ENCODE measurements at regions not wholly inside any gene's neighbourhood (a gene's known extent, or its start where the extent isn't known, plus 50 kb on each side); places are given as distances from the start of the nearest gene placed in this dataset.
"Not testable (repeated sequence)": the region's sequence is repeated elsewhere in the genome, so short reads cannot be mapped to it uniquely, and the experiment has no call there.

DNA sequence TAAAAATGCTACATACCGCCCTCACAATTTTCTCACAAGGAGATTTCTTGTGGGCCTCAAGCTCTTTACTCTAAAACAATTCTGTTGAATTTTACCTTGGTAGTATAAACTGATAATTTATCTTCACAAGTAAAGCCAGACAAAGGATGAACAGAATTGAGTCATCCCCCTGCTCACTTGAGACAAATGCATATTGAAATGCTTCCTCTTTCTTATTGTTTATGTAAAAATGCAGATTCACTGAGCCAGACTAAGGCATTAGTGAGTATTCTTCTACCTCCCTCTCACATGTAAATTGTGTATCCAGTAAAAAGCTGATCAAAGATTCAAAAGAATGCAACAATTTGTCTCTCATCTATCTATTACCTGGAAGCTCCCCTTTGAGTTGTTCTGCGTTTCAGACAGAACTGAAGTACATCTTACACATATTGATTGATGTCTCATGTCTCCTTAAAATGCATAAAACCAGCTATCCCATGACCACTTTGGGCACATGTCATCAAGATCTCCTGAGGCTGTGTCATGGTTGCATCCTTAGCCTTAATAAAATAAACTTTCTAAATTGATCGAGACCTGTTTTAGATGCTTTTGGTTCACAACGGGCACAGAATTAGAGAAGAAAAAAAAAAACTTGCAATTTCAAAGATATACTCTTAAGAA is 743.1 kb upstream of the B3GALT2 start:
- DNase-seq = no peak

DNA sequence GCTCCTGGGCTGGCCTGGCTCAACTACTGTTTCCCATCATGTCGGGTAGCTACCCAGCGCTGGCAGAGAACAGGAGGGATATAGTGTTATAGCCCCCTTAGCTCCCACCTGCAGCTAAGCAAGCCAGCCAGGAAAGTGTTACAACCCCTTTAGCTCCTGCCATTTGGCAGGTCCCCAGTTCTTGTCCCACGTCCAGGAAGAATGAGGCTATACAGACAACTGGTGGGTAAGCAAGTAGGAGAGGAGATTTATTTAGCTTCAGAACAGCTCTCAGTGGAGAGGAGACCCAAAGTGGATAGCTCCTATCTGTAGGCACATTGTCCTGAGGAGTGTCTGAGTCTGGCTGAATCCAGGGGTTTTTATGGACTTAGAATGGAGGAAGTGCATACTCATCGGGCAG is 741.1 kb upstream of the B3GALT2 start:
- DNase-seq = no peak

DNA sequence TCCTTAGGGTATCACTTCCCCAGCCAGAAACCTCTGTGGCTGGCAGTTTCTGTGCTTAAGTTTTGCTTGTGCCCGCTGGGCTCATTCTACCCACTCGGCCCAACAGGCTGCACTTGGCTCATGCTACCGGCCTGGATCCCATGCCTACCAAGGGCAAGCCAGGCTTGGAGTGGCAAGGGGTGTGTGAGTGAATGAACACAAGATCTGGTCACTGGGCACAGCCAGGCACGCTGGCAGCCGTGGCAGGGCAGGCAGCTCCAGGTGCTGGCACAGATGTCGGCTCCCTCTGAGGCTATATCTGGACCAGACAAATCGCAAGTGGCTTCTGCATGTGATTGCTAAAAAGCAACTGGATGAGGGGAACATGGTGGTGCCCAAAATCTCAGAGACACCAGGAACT is 740.5 kb upstream of the B3GALT2 start:
- no peak for DNase-seq

DNA sequence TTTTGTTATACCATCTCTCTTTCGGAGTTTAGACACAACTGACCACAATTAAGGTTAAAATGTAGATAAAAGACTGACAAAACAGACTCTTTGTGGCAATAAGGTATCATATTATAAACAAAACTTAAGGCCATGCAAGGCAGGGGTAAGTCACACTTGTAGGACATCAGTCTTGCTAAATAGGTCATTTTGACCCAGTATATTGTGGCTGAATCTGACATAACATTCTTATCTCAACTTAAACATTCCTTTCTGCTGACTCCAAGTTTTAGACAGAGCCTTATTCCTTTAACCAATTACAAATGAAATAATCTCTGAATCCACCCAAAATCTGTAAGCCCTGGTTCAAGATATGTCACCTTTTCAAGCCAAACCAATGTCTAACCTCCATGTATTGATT is 733.4 kb upstream of the B3GALT2 start:
- DNase-seq = no peak

DNA sequence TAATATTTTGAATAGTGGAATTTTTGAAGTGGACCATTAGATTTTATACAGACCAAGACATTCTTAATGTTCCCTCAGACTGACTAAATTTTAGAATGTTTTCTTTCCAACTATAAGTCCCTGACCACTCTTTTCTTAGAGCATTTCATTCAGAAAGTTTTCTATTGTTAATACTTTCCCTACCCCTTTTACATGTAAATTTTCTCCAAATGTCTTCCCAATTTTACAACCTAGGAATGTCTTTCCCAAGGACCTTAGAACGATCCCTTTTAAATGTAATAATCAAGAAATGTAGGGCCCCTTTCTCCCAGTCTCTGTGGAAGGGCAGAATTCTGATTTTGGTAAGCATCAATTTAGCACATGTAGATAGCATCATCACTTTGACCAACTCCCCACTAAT is 730.0 kb upstream of the B3GALT2 start:
- DNase-seq = no peak

DNA sequence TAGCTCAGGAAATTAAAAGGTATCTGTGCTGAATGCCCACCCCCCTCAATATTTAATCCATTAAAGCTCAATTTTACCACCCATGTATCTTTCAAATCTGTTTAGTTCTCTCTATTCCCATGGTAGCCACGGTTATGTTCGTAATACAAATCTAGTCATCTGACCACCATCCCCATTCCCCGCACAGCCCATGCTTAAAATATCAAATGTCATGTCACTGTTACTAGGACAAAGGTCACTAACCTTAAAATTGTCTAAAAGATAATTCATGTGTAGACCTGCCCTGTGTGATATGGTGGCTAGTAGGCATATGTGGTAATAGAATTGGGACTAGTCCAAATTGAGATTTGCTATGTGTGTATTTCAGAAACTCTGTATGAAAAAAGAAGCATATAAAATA is 728.5 kb upstream of the B3GALT2 start:
- DNase-seq = no peak

DNA sequence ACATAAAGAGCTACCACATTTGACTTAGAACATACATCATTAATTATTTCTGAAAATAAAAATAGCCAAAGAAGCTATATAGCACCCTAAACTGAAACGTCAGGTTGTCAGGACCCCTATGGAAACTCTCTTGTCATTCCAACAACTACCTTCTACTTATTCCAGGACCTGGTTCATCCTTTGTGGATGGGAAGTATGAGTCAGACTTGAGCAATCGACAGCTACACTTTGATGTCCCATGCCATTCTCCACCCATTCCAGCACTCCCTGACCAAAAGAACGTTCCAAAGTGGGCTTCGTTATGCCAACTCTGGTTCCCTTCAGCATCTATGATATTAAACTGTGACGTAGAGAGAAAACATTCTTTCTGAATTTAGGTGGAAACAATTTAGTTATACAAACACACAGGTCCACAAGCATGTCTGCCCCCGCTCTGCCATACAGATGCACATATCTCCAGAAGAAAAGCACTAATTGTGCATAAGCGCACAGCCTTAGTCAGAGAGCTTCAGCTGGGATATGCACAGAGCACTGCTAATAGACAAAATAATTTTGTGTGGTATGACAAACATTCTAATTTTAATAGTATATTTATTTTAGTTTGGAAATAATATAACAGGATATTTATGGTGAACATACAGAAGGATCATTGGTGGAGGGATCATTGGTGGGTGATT is 723.1 kb upstream of the B3GALT2 start:
- no peak for DNase-seq

DNA sequence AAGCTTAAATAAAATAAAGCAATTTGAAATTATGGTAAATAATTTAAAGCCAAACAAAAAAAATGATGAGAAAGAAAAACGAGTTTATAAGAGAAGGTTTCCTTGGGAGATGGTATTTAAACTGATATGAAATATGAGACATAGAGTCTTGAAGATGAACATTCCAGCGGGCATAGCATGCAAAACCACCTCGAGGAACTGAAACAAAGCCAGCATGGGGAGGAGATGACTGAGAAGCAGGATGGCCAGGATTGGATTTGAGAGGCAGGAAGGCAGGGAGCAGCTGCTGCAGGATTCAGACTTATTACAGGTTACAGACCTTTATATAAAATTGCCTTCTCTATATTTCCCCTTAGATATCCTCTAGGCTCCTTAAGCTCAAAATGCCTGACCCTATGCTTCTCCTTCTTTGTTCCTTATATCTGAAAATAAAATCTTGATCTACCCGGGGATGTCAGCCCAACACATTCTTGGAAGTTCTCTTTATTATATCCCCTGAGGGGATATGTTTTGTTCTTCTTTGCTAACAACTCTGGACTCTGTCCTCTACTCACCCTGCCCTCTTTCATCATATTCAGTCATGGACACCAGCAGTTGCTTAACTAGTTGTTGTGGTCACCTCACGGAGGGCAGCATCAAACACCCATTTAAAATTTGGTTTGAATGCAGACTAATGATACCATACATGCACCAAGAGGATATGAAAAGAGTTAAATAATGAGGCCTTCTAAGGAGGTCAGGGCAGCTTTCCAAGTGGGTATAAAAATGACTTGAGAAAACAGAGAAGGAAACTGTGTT is 719.1 kb upstream of the B3GALT2 start:
- no peak for DNase-seq

DNA sequence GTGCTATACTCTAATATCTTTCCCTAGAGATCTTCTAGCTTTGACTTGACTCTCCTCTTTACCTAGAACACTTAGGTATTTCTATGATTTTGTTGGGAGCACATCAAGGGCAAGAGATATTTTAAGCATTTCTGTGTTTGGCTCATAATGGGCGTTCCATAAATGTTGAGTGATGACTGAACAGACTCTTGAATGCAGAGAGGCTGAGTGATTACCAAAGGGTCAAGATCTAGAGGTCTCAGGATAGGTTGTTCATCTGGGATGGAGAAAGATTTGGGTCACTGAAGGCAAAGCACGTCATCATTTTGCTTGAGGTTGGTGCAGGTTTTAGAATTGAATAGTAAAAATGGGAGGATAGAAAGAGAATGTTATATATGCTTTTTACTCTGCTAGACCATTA is 705.4 kb upstream of the B3GALT2 start:
- DNase-seq = no peak

DNA sequence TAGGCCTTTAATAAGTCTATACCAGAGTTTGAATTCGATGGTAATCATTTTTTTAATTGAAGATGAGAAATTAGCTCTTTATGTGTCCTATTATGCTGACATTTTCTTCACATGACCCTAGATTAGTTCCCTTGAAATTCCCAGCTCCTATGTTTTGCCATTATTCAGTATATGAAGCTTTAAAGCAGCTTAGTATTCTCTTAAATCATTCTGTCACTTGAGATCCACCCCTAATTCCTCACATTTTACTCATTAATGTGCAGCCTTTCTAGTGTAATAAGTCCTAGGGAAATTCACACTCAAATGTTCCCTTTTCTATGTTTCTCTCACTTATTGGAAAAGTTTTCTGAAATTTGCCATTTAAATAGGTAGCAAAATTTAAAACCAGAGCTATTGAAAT is 704.5 kb upstream of the B3GALT2 start:
- DNase-seq = no peak

DNA sequence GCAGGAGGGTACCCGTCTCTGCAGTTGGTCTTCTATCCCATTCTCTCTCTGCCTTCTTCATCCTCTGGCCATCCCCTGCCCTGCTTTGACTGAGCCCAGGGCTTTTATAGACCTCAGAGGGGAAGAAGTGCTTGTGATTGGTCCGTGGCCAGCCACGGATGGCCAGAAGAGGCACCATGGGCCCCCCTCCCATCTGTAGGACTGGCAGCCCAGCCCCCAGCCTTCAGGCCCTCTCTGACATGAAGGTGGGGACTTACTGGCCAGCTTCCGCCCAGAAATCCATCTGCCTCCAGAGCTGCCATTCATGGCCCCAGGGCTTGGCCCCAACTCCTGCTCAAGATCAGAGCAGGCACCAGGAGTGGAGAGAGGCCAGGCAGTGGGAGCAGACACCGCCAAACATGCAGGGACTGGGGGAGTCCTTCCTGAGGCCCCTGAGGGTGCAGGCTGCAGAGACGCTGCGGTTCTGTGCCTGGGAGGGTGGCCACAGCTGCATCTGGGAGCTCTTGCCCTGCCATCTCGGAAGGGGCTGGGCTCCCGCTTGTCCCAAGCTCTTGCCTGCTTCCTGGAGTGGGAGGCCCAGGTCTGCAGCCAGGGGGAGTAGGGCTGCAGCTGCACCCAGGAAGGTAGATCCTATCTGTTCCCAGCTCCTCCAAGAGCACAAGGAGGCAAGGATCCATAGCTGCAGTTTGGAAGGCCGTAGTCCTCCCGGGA is 698.6 kb upstream of the B3GALT2 start:
- DNase-seq = no peak

DNA sequence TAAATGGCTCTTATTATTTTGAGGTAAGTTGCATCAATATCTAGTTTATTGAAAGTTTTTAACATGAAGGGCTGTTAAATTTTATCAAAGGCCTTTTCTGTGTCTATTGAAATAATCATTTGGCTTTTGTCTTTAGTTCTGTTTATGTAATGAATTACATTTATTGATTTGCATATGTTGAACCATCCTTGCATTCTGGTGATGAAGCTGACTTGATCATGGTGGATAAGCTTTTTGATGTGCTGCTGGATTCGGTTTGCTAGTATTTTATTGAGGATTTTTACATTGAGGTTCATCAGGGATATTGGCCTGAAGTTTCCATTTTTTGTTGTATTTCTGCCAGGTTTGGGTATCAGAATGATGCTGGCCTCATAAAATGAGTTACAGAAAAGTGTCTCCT is 691.5 kb upstream of the B3GALT2 start:
- DNase-seq = not testable (repeated sequence)

DNA sequence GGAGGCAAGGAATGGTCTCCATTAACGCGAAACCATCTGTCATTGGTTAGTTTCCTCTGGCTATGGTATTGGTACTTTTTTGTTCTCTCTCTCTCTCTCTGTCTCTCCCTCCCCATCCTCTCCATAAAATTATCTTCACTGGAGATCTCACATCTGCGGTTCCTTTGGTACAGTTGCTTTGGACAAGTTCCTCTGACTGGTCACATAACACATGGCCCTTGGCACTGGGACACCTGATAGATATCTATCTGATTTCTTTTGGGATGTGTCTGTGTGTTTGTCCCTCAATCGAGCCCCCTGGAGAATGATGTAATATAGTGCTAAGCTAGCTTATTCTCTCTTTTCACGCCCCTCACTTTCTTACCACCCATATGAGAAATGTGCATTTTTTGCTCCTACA is 682.0 kb upstream of the B3GALT2 start:
- no peak for DNase-seq

DNA sequence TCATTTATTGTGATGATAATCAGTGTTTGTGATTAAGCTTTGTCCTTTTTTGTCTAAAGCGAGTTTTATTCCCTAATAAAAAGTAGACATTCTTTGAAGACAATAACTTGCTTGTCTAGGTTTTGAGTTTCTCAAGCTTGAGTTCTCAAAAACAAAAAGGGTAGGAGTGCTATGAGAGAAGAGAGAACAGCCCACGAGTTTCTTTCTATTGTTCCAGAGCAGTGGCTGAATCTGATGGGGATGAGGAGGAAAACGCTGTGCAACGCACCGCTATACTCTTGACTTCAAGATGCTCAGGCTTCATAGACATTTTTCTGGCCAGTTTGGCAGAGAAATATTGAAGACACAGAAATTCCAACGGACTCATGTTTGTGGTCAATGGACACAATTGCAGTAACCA is 669.8 kb upstream of the B3GALT2 start:
- DNase-seq = no peak

DNA sequence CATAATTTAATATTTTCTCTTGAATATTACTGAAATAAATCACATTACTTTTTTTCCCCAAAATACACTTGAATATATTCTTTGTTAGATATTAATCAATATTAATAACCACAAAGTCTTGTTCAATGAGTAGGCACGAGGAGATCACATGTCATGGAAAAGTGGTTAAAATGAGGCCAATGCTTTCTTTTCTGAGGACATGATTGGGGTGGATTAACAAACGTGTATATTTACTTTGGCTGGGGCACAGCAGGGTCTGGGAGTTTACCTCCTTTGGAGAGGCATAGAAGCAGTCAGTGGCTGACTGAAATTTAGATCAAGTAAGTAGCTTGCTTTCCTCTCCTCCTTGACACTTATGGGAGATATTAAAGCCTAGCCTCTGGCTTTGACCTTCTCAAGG is 664.3 kb upstream of the B3GALT2 start:
- no peak for DNase-seq

DNA sequence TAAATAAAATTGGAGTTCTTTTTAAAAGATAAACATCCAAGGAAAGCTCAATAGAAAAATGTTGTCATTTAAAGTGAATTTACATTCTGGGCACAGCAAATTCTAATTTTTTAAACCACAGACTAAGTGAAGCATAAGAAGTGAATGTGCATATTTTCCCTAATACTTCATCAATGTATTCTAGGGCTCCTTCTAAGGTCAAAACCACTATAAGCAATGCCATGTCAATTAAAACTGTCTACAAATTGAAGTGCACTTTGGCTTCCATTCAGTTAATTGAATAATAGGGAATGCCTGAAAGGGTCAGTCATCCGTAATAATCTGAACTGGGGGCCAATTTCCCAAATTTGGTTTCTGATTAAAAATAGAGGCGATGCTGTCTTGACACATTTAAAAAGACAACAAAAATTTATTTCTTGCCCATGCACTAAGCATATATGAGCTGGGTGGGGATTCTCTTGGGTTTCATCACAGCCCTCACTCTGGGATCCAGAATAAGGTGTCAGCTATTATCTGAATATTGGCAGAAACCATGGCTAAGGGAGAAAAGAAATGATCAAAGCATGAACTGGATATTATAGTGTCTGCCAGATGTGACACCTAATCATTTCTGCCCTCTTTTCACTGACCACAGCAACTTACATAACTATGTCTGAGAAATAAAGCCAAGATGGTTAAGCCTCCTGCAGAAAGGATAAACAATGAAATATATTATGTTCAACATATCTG is 660.6 kb upstream of the B3GALT2 start:
- no peak for DNase-seq

DNA sequence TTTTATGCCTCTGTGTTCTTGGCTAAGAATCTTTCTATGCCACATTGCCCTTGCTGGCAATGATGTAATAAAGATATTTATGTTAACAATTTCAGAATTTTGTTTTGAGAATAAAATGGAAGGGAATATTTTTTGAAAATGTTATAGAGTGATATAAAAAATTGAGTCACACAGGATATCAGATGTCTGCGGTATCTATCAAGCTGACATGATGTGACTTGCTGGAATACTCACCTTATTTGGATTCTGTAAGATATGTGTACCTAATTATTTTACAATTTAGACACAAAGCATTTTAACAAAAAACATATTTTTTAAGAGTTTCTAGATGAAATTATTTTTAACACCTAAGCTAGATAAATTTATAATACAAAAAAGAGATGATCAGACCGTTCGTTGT is 660.0 kb upstream of the B3GALT2 start:
- DNase-seq = no peak

DNA sequence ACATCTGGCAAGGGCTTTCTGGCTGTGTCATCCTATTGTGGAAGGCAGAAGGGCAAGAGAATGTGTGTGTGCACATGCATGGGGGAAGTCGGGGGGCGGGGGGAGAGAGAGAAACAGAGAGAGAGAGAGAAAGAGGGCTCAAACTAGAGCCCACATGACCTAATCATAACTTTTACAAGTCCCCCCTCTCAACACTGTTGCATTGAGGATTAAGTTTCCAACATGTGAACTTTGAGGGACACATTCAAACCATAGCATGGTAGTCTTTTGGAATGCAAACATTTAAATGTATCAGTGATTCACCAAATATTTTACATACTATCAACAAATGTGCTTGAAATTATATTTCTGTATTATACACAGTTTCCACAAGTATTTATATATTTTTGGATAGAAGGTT is 655.4 kb upstream of the B3GALT2 start:
- no peak for DNase-seq

DNA sequence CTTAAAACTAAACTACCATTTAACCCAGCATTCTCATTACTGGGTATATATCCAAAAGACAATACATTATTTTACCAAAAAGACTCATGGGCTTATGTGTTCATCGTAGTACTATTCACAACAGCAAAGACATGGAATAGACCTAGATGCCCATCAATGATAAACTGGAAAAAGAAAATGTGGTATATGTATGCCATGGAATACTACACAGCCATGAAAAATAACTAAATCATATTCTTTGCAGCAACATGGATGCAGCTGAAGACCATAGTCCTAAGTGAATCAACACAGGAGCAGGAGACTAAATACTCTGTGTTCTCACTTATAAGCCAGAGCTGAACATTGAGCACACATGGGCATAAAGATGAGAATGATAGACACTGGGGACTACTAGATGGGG is 645.1 kb upstream of the B3GALT2 start:
- no peak for DNase-seq

DNA sequence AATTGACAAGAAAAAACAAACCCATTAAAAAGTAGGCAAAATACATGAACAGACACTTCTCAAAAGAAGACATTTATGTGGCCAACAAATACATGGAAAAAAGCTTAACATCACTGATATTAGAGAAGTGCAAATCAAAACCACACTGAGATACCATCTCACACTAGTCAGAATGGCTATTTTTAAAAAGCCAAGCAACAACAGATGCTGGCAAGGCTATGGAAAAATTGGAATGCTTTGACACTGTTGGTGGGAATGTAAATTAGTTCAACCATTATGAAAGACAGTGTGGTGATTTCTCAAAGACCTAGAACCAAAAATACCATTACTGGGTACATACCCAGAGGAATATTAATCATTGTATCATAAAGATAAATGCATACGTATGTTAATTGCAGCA is 641.1 kb upstream of the B3GALT2 start:
- DNase-seq = no peak

DNA sequence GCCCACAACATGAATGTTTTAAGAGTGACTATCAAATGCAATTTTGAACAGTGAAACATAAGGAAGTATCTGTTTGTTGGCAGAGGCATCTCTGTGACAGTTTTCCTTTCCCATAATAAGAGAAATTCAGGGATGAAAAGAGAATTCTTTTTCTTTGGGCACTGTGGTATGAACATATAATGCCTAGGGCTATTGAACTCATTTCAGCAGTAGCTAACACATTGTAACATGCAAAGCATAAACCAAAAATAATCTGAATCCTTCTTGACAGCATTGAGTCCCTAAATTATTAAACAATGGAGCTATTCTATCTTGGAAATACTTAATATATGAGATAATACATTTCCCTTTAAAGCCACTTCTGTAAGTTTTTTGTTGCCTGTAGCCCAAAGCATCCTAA is 633.0 kb upstream of the B3GALT2 start:
- no peak for DNase-seq

DNA sequence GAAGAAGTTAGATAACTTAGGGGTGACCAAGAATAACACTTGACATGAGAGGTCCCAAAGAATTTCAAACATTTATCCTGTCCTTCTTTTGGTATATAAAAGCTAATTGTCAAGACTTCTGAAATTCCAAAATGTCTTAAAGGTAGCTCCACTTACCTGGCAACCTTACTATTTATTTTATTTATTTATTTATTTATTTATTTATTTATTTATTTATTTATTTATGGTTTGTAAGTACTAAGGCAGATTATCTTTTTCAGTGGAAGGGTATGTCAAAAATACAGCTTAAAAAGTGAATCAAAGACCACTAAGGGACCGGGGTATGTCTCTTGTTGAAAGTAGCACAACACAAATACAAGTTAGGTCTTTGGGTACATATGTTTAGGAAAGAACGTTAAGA is 620.8 kb upstream of the B3GALT2 start:
- no peak for DNase-seq
